GM21786 (cell line): ENCODE measurements at regions not wholly inside any gene's neighbourhood (a gene's known extent, or its start where the extent isn't known, plus 50 kb on each side); places are given as distances from the start of the nearest gene placed in this dataset.
"Not testable (repeated sequence)": the region's sequence is repeated elsewhere in the genome, so short reads cannot be mapped to it uniquely, and the experiment has no call there.

Experiments
- ATAC-seq: cut with Tn5 transposase; IDR thresholded peaks from one replicate; pipeline ENCODE4 v1.9.1; 2021; ENCODE audit not compliant: unreplicated experiment

- ATAC-seq: no peak
Observed at GRCh38 chr1:224529844-224530243, 86.3 kb upstream of the CNIH3 start.

DNA sequence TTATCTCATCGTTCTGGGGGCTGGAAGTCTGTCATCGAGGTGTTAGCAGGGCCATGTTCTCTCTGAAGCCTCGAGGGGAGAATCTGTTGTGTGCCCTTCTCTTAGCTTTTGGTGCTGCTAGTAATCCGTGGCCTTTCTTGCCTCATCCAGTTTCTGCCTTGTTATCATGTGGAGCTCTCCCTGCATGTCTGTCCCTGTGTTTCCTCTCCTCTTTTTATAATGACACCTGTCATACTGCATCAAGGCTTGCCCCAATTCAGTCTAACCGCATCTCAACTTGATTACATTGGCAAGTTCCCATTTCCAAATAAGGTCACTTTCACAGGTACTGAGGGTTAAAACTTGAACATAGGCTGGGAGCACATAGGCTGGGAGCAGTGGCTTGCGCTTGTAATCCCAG is 82.6 kb upstream of the CNIH3 start:
- ATAC-seq: no peak

DNA sequence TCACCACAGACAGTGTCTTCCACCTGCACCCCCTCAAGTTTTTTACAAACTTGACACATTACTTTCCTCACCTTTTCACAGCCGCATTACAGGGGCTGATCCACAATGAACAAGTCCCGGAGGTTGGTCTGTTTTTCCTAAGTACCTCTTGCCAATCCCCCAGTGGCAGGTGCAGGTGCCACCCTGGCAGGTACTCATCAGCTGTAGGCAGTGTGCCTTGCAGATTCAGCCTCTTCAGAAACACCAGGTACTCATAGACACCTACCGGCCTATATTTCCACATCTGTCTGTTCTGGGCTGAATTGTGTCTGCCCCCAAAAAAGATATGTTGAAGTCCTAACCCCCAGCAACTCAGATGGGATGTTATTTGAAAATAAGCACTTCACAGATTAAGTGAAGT is 81.4 kb upstream of the CNIH3 start:
- ATAC-seq: no peak

DNA sequence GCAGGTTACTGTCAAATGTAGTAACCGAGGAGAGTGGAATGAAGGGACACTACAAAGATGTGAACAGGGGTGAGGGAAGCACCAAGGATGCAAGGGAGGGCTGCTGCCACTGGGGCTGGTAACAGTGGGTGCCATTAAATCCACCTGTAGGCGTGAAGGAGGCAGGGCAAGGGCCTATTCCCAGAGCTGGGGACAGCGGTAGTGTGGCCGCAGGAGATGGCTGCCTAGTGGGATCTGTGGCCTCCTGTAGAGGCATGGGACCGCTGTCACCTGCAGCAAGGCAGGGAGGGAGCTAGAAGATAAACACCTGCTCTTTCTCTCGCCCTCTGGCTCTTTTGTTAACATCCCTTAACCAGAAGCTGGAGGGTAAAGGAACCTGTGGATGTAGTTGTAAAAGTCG is 80.5 kb upstream of the CNIH3 start:
- ATAC-seq: no peak

GRCh38 chr1:224539971-224540370 is 76.1 kb upstream of the CNIH3 start:
- ATAC-seq: no peak

- no peak for ATAC-seq
Observed at GRCh38 chr1:224540535-224540934, 75.6 kb upstream of the CNIH3 start.

DNA sequence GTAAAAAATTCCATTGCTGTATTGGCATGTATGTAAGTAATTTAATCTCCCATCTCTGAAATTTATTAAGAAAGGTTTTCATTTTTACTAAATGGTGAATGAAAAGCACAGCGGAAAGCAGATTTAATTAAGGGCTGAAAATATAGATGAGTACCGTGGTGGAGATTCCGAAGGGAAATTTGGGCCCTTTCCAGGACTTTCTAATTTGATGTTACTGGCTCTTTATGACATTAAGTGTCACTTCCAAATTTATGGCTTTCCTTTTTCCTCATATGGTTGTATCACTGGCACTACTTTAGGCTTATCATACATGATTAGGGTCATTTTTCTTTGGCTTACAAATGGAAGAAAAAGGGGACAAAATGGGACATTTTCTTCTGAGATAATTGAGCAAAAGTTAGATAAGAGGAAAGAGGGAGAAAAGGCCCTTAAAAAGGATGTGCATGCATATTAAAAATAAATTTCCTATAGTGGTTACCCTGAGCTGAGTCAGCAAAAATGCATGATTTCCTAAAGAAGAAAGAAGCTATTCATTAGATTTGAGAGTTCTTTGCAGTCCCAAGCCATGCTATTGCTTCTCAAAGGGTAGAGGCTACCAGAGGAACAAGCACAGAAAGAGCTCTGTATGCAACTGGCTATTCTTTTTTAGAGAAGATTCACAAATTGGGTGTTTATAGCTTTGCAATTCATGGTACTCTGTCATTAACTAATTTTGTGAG is 74.9 kb upstream of the CNIH3 start:
- ATAC-seq: no peak

DNA sequence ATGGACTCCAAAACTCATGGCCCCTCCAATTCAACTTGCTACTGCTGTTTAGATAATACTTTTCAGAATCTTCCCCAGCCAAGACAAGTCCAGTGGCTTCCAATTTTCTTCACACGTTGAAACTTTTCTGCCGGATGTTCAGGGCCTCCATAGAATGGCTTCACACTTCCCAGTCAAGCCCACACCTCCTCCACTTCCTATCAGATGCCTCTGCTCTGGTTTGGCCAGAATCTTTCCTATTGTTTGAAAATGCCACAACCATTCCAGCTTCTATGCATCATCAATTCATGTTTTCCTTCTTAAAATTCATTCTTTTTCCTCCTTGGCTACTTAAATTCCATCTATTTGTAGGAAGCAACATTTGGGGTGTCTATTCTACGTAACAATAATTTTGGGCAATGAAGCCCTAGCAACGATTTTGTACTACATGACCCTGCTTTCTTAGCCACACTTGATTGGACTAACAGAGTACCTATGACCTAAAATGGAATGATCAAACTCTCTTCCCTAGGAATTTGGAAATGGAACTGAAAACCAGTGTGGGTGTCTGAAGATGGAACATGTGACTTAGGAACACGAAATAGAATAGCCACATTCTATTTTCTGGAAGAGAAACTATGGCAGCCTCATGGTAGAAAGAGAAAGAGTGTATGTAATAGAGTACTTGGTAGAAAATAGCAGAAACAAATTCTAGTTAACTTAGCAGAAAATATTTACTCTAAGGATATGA is 74.1 kb upstream of the CNIH3 start:
- ATAC-seq: no peak

- ATAC-seq: no peak
Observed at GRCh38 chr1:224542783-224543440, 73.2 kb upstream of the CNIH3 start.

DNA sequence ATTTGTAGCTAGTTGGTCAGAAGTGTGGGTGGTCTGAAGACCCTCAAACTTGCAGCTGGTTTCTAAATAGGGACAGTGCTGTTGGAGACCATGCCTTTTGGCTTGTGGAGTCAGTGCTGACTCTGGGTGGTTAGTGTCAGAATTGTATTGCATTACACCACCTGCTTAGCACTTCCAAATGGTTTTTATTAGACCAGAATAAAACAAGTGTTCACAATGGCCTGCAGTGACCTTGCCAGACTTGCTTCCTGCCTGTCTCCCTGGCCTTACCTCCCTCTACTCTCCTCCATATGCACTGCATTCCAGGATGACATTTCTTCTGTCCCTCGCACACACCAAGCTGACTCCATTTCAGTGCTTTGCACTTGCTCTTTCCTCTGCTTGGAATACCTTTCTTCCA is 72.7 kb upstream of the CNIH3 start:
- ATAC-seq: no peak

GRCh38 chr1:224544346-224545110 is 71.6 kb upstream of the CNIH3 start:
- ATAC-seq: no peak

DNA sequence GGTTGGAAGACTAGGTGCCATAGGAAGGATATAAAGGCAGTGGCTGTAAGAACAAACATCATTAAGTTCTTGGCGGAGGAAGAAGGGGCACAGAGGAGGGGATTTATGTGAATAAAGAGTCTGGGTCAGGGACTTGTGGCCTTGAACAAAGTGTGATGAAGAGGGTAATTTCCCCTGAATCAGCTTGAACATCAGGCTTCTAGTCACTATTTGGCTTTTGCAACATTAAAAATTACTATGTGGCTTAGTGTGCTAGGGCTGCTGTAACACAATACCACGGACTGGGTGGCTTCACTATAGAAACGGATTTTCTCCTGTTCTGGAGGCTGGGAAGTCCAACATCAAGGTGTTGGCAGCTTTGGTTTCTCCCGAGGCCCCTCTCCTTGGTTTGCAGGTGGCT is 70.5 kb upstream of the CNIH3 start:
- no peak for ATAC-seq

DNA sequence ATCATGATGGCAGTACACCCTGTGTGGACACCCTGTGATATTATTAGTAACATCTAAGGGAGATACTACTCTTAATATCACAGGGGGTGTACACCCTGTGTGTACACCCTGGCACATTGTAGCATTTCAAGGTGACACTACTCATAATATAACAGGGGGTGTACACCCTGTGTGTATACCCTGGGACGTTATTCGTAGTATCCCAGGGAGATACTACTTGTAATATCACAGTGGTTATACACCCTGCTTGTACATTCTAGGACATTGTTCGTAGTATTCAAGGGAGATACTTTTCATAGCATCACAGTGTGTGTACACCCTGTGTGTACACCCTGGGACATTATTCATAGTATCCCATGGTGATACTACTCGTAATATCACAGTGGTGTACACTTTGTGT is 67.4 kb upstream of the CNIH3 start:
- ATAC-seq: no peak

DNA sequence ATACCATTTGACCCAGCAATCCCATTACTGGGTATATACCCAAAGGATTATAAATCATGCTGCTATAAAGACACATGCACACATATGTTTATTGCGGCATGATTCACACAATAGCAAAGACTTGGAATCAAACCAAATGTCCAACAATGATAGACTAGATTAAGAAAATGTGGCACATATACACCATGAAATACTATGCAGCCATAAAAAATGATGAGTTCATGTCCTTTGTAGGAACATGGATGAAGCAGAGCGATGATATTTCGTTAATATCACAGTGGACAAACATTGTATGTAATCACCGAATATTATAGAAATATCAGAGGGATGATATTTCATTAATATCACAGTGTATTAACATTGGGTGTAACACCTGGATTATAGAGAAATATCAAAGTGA is 64.9 kb upstream of the CNIH3 start:
- not testable (repeated sequence) for ATAC-seq

GRCh38 chr1:224554056-224554455 is 62.1 kb upstream of the CNIH3 start:
- ATAC-seq: no peak

GRCh38 chr1:224554620-224555259 is 61.4 kb upstream of the CNIH3 start:
- ATAC-seq: no peak

- ATAC-seq: no peak
Observed at GRCh38 chr1:224558904-224559303, 57.2 kb upstream of the CNIH3 start.

DNA sequence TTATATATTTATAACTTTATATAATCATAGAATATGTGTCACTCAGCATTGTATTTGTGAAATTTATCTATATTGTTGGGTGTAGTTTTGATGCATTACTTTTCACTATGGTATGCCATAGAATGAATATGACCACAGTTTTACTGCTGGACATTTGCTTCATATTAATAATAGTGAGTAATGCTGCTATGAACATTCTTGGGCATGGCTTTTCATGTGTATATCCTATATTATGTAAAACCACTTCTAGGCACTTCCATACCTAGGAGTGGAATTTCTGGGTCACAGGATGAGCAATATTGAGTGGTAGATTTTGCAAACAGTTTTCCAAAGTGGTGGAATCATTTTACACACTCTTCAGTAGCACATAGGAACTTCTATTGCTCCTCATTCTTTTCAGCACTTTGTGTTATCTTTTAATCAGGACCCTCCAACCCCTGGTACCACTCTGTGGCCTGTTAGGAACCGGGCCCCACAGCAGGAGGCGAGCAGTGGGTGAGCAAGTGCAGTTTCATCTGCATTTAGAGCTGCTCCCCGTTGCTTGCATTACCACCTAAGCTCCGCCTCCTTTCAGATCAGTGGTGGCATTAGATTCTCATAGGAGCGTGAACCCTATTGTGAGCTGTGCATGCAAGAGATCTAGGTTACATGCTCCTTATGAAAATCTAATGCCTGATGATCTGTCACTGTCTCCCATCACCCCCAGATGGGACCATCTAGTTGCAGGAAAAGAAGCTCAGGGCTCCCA is 56.0 kb upstream of the CNIH3 start:
- no peak for ATAC-seq

DNA sequence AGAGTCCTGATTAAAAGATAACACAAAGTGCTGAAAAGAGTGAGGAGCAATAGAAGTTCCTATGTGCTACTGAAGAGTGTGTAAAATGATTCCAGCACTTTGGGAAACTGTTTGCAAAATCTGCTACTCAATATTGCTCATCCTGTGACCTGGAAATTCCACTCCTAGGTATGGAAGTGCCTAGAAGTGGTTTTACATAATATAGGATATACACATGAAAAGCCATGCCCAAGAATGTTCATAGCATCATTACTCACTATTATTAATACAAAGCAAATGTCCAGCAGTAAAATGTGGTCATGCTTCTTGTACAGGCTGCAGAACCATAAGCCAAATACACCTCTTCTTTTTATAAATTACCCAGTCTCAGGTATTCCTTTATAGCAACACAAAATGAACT is 53.2 kb upstream of the CNIH3 start:
- not testable (repeated sequence) for ATAC-seq

GRCh38 chr1:224563666-224564065 is 52.5 kb upstream of the CNIH3 start:
- ATAC-seq: no peak
